Upper lobe of left lung (tissue), 6 donors: ENCODE measurements at regions not wholly inside any gene's neighbourhood (a gene's known extent, or its start where the extent isn't known, plus 50 kb on each side); places are given as distances from the start of the nearest gene placed in this dataset.
"Not testable (repeated sequence)": the region's sequence is repeated elsewhere in the genome, so short reads cannot be mapped to it uniquely, and the experiment has no call there.

Experiments
- ATAC-seq, 2 donors: fragments of 200-7000 bp; cut with Tn5 transposase; one replicate each; pipeline ENCODE4 v1.9.1; 2022; ENCODE audit warnings: mild to moderate bottlenecking in 2 of 2, moderate library complexity in 2 of 2; ENCODE audit not compliant: low FRiP score in 2 of 2
- DNase-seq, 2 donors: peaks; one replicate each; pipeline ENCODE4 v3.0.0-alpha.2; 2019 to 2020
- H3K27ac ChIP-seq, 4 donors: fragments of 200-600 bp; sonication (generic); one replicate each; pipeline ENCODE4 v1.5.1; 2016 to 2019
- H3K27me3 ChIP-seq, 4 donors: fragments of 200-600 bp; sonication (generic); one replicate each; pipeline ENCODE4 v1.5.1; 2017 to 2019
- H3K36me3 ChIP-seq, 4 donors: fragments of 200-600 bp; sonication (generic); one replicate each; pipeline ENCODE4 v1.5.1; 2016 to 2019
- H3K4me1 ChIP-seq, 4 donors: fragments of 200-600 bp; sonication (generic); one replicate each; pipeline ENCODE4 v1.5.1; 2018 to 2019
- H3K4me3 ChIP-seq, 4 donors: fragments of 200-600 bp; sonication (generic); one replicate each; pipeline ENCODE4 v1.5.1; 2017 to 2019; ENCODE audit warnings: mild to moderate bottlenecking in 2 of 4, moderate library complexity in 1 of 4
- H3K9me3 ChIP-seq, 4 donors: fragments of 200-600 bp; sonication (generic); one replicate each; pipeline ENCODE4 v1.5.1; 2018 to 2019
- CTCF ChIP-seq, 6 experiments: fragments of 450-650 bp in 4 of 6; fragments of 200-600 bp in 2 of 6; sonication (generic) in 2 of 6; IDR thresholded peaks; one replicate each; pipeline ENCODE4 v1.5.1; 2016 to 2019; ENCODE audit warnings: antibody characterized with exemption in 6 of 6
- EP300 ChIP-seq, 4 donors: sonication (generic); formaldehyde crosslinking; IDR thresholded peaks; one replicate each; pipeline ENCODE4 v1.5.1; 2017; ENCODE audit warnings: antibody characterized with exemption in 4 of 4, control low read depth in 2 of 4
- POLR2A ChIP-seq, 4 donors: fragments of 450-650 bp; IDR thresholded peaks; one replicate each; pipeline ENCODE4 v1.5.1; 2016 to 2017; ENCODE audit warnings: antibody characterized with exemption in 4 of 4, mild to moderate bottlenecking in 2 of 4
- POLR2AphosphoS5 ChIP-seq, 2 donors: sonication (generic); formaldehyde crosslinking; IDR thresholded peaks; one replicate each; pipeline ENCODE4 v1.5.1; 2017; ENCODE audit warnings: antibody characterized with exemption in 2 of 2
- WGBS, 2 donors: methylation state at CpG; one replicate each; pipeline ENCODE4 v1.1.5; 2017 to 2018; 5-methylcytosine and 5-hydroxymethylcytosine counted together
- donor health status: DM: no; HTN: no; CAD: no; lungs with moderate emphysema.
- donor health status: DM: no; HTN: yes; CAD: no; lungs with severe emphysema.

- Histone ChIP-seq H3K27me3 (no peaks in the 10 kb centered on the region), H3K27ac (no peak overlapping the region), H3K4me3 (no peak overlapping the region), H3K4me1 (peaks cover 0 to 15% (median 0%) of the 10 kb centered on the region in 4 donors), H3K36me3 (no peaks in the 10 kb centered on the region), H3K9me3 (no peaks in the 10 kb centered on the region)
- 58 to 60% methylated on average over 6 of the region's 6 CpGs for WGBS, 2 donors
- DNase-seq = no peak
- no peak for ATAC-seq
- no peak for TF ChIP-seq POLR2AphosphoS5 (IDR thresholded peaks at IDR 0.05)
- TF ChIP-seq EP300 (IDR thresholded peaks at IDR 0.05) = no peak
- no peak for TF ChIP-seq CTCF (IDR thresholded peaks at IDR 0.05)
- TF ChIP-seq POLR2A (IDR thresholded peaks at IDR 0.05) = no peak
These were observed 195.9 kb upstream of the SULF2 start for GRCh38 chr20:47981222-47981621.

- H3K27me3 ChIP-seq = no peaks in the 10 kb centered on the region
- H3K4me3 ChIP-seq = no peak overlapping the region
- TF ChIP-seq EP300 (IDR thresholded peaks at IDR 0.05) (no peak), POLR2A (IDR thresholded peaks at IDR 0.05) (no peak), POLR2AphosphoS5 (IDR thresholded peaks at IDR 0.05) (no peak), CTCF (IDR thresholded peaks at IDR 0.05) (no peak)
- no peaks in the 10 kb centered on the region for H3K36me3 ChIP-seq
- ATAC-seq (no peak), DNase-seq (no peak)
- peaks cover 0 to 15% (median 0%) of the 10 kb centered on the region in 4 donors for H3K4me1 ChIP-seq
- WGBS, 2 donors = 91 to 93% methylated on average over 6 to 10 of the region's 10 CpGs
- H3K27ac ChIP-seq = no peak overlapping the region
- H3K9me3 ChIP-seq = no peaks in the 10 kb centered on the region
These were observed 195.3 kb upstream of the SULF2 start for GRCh38 chr20:47980336-47981177.

GRCh38 chr20:47979361-47980095, 194.2 kb upstream of the SULF2 start:
- ATAC-seq = not testable (repeated sequence)

GRCh38 chr20:47978428-47979120, 193.3 kb upstream of the SULF2 start:
- H3K4me1 ChIP-seq, DNase-seq, H3K4me3 ChIP-seq, H3K36me3 ChIP-seq, H3K27me3 ChIP-seq, H3K9me3 ChIP-seq, ATAC-seq, H3K27ac ChIP-seq: not testable (repeated sequence)
- WGBS, 2 donors = 71 to 80% methylated on average over 4 to 6 of the region's 19 CpGs

More at GRCh38 chr20:47979361-47980095, 194.2 kb upstream of the SULF2 start:
- not testable (repeated sequence) for H3K4me1 ChIP-seq, H3K27me3 ChIP-seq, H3K27ac ChIP-seq, H3K9me3 ChIP-seq, H3K4me3 ChIP-seq, H3K36me3 ChIP-seq, DNase-seq
- 37 to 56% methylated on average over 9 to 11 of the region's 11 CpGs for WGBS, 2 donors

- H3K27me3 ChIP-seq = not testable (repeated sequence)
These were observed 192.5 kb upstream of the SULF2 start for GRCh38 chr20:47977789-47978252.

GRCh38 chr20:47977017-47977788, 191.9 kb upstream of the SULF2 start:
- Histone ChIP-seq H3K4me1 (peaks cover 3 to 14% (median 5%) of the 10 kb centered on the region in 4 donors), H3K27ac (peak overlapping the region in 1 of 4 donors; percentile 11)
- H3K4me3 ChIP-seq, H3K9me3 ChIP-seq, ATAC-seq, H3K27me3 ChIP-seq, H3K36me3 ChIP-seq, DNase-seq: not testable (repeated sequence)
- WGBS, 2 donors = 77 to 78% methylated on average over 11 to 20 of the region's 20 CpGs

More at GRCh38 chr20:47977789-47978252, 192.5 kb upstream of the SULF2 start:
- ATAC-seq, H3K36me3 ChIP-seq, DNase-seq, H3K9me3 ChIP-seq, H3K4me1 ChIP-seq, H3K4me3 ChIP-seq: not testable (repeated sequence)
- peak overlapping the region in 1 of 4 donors; percentile 11 for H3K27ac ChIP-seq
- 60 to 75% methylated on average over 3 to 6 of the region's 8 CpGs for WGBS, 2 donors
